22Rv1 (cell line): ENCODE measurements at regions not wholly inside any gene's neighbourhood (a gene's known extent, or its start where the extent isn't known, plus 50 kb on each side); places are given as distances from the start of the nearest gene placed in this dataset.

Experiments
- H3K27ac ChIP-seq: fragments of 450-650 bp; 2 replicates; pipeline ENCODE4 v1.5.1; 2017
- ZFX ChIP-seq: fragments of 450-650 bp; IDR thresholded peaks from 2 replicates; pipeline ENCODE4 v1.6.1; 2017; ENCODE audit warnings: antibody characterized with exemption, borderline replicate concordance
- TF ChIP-seq, protein P1 (sequence below): fragments of 450-650 bp; IDR thresholded peaks from 2 replicates; pipeline ENCODE4 v1.5.1; 2017; ENCODE audit warnings: mild to moderate bottlenecking

DNA sequence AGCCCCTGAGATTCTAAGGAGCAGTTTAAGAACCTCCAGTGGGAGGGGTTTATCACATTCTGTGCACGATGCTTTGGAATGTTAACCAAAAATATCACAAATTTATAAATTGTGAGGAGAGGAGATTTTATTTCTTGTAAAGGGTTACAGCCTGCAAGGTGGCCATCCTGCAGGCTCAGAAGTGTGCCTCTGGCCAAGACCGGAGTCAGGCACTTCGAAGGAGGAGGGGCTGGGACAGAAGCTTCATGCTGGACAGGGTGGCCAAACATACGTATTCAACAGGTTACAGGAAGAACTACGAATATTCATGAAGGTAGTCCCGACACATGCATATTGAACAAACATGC, 144.1 kb upstream of the NCK2 start:
- TF ChIP-seq ZFX, result no peak
- TF ChIP-seq, protein P1, sequence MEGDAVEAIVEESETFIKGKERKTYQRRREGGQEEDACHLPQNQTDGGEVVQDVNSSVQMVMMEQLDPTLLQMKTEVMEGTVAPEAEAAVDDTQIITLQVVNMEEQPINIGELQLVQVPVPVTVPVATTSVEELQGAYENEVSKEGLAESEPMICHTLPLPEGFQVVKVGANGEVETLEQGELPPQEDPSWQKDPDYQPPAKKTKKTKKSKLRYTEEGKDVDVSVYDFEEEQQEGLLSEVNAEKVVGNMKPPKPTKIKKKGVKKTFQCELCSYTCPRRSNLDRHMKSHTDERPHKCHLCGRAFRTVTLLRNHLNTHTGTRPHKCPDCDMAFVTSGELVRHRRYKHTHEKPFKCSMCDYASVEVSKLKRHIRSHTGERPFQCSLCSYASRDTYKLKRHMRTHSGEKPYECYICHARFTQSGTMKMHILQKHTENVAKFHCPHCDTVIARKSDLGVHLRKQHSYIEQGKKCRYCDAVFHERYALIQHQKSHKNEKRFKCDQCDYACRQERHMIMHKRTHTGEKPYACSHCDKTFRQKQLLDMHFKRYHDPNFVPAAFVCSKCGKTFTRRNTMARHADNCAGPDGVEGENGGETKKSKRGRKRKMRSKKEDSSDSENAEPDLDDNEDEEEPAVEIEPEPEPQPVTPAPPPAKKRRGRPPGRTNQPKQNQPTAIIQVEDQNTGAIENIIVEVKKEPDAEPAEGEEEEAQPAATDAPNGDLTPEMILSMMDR, result no peak
- no peak overlapping the region for H3K27ac ChIP-seq

DNA sequence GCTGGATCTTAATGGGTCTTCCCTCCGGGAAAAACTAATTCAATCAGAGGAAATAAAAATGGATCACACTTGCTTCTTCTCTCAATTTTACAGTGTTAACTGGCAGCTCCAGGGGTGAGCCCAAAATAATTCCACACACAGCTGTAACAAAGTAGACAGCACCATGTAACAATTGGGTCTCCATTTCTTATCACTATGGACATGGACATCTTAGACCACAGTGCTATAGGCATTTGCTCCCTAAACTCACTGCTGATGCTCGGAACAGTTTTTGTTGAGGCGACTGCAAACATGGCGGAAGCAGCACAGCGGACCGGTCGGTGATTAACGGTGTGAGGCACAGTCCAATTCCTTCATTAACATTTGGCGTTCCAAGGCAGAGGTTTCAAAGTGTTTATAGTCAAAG, 144.7 kb upstream of the NCK2 start:
- TF ChIP-seq, protein P1, result no peak
- TF ChIP-seq ZFX, result no peak
- H3K27ac ChIP-seq, result no peak overlapping the region

DNA sequence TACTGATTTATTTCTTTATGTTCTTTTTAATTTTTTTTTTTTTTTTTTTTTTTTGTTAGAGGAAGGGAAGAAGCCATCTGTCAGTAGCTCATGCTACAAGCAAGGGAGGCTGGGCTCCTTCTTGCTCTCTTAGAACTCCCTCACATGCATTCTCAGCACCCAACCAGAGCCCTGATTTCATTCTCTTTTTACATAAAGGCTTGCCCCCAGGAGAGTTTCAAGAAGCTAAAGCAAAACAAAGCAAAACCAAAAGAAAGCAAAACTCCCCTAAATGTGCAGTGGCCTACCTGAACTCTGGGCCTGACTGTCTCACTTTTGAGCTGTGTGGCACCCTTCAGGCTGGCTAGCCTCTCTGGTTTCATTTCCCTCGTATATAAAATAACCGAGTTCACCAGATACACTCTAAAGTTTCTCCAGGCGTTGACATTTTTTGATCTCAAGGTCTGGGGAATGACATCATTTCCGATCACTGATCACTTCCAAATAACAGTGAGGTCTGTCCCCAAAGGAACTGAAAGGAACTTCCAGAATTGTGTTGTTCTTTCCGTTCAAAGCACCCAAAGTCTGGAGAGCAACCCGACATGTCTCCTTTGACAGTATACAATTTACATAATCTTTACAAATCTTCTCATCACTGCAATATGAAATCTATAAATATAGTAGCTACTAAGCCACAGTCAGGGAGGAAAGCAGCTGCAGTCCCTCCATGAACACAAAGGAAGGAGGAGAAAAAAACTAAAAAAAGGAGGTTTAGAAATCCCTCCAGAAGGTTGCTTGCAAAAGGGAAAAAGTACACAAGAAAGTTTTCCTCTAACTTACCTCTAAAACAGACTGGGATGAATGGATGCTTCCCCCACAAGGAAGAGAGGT, 145.6 kb upstream of the NCK2 start:
- no peak for TF ChIP-seq ZFX
- TF ChIP-seq, protein P1, result no peak
- H3K27ac ChIP-seq, result no peak overlapping the region

DNA sequence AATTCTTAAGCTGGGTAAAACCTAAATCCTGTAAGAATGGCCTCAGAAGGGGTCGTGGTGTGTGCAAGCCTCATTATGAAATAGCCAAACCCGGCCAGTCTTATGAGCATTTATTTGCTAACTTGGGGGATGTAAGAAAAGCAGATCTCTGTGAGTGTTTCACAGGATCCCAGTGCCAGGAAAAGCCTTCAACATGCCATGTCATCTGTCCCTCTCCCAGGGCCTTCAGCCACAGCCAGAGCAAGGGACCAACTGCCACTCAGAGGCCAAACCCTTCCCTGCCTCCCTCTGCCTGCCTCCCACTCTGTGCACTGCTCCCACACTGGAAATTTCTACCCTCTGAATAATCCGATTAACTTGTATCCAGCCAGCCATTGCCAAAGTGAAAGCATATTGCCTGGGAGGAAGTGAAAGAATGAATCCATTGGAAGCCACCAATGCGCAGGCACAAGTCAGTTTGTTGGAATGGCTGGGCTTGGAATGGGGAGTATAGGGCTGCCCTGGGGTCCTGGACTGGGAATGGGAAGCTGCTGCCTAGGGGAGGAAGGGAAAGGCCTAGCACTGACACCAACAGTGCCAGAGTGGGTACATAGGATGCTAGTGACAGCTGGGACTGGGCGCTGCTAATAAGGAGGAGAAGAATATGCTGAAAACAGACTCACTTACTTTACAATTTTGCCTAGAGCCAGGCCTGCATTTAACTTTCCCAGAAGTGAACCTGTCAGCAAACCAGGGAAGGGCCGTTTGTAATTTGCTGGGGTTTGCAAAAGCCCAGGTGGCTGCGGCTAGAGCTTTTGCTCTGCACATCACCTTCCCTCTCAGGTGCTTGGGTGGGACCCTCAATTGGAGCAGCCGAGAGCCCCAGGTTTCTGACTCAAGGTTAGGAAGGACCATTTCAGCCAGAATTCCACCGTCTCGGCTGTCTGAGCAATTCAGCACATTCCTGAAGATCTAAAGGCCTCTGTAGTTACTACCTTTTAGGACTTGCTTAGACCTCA, 146.6 kb upstream of the NCK2 start:
- no peak for TF ChIP-seq ZFX
- TF ChIP-seq, protein P1, result no peak
- no peak overlapping the region for H3K27ac ChIP-seq

DNA sequence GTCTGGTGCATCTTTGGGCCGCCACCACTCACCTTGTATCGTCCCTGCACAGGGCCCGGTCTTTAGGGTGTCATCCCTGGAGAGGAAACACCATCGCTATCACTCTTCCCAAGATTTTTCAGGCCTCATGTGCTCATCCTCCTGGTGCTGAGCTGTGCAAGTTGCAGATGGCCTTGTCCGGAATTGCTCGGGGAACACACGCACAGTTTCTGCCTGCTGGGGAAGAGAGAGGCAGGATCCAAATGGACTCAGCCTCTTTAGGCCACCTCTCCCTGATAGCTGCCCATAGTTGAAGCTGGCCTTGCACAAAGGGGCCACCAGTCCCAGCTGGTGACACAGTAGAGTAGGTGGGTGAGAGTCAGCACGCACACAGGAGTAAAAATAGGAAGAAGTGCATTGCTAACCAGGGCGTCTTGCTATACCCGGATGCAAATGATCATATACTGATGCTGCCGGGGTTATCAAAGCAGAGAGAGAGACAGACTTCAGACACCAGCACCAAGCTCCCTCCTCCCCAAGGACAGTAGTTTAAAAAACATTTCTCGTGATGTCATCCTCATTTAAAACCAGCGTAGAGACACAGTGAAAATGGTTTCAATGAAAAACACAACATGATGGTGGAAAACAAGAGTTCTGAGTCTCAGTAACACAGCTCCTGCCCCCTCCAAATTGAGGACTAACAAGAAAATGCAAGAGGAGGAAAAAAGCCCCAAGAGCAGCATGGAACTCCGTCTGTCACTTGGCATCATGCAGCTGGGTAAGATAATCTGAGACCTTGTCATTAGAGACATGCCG, 147.5 kb upstream of the NCK2 start:
- no peak overlapping the region for H3K27ac ChIP-seq
- TF ChIP-seq, protein P1, result no peak
- no peak for TF ChIP-seq ZFX

DNA sequence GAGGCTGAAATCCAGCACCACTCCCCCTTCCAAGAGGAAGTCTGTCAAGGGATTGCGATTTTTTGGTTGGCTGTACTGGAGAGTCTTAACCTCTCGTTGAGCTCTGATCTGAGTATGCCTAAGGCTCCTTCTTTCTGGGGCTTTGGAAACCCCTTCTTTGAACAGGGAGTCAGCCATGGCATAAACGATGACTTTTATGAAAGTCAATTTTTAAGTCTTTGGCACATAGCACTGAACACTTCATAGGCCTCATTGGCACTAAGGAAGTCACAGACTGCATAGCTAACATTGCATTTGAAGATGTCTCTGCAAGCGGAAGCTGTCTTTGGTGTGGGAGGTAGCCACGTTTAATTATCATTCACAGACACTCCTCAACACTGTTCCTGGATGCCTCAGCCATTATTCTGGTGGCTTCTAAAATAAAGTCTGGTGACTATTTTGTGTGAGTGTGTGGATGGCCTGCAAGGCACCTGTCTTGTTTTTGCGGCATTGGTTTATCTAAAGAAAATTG, 148.2 kb upstream of the NCK2 start:
- H3K27ac ChIP-seq, result no peak overlapping the region
- TF ChIP-seq, protein P1, result no peak
- no peak for TF ChIP-seq ZFX
